ENCODE measurements at regions not wholly inside any gene's neighbourhood (a gene's known extent, or its start where the extent isn't known, plus 50 kb on each side); places are given as distances from the start of the nearest gene placed in this dataset.

- Histone ChIP-seq H3K36me3 (ENCODE audit: control insufficient read depth in 2 of 2, insufficient read depth in 2 of 2, low read length in 1 of 2) (no peaks in the 10 kb centered on the region), H3K4me2 (ENCODE audit: control insufficient read depth, insufficient read depth) (no peak overlapping the region), H3K27me3 (replicated peaks in 1 of 2; ENCODE audit: control insufficient read depth in 2 of 2, insufficient read depth in 2 of 2, low read length in 1 of 2) (no peaks in the 10 kb centered on the region), H4K20me1 (ENCODE audit: control insufficient read depth, insufficient read depth) (no peaks in the 10 kb centered on the region), H3K27ac (ENCODE audit: control insufficient read depth, insufficient read depth) (no peak overlapping the region), H3K9me3 (replicated peaks; ENCODE audit: control insufficient read depth, insufficient read depth, low read length) (peaks cover 3% of the 10 kb centered on the region; the same call in 2 of the 3 replicates), H3K4me3 (no peak overlapping the region), H3K9ac (ENCODE audit: control insufficient read depth, insufficient read depth, low read length) (no peak overlapping the region), H3K4me1 (ENCODE audit: control insufficient read depth, insufficient read depth, low read length) (peaks cover 7% of the 10 kb centered on the region; the same call in 1 of the 2 replicates), H2AFZ (ENCODE audit: control insufficient read depth, low read depth, low read length) (no peak overlapping the region), H3K79me2 (ENCODE audit: control insufficient read depth, insufficient read depth, low read length) (no peaks in the 10 kb centered on the region)
- in situ Hi-C loops (cut with MboI): no loop called here
- POLR2A ChIA-PET: no interaction called here
- RAD21 ChIA-PET (ENCODE audit: unreplicated experiment): interaction anchor here (0.6 to 1.2 kb wide), 2 partner anchors 19 to 1235 kb away, joined by 4 to 5 read pairs; no protein-coding TSS in a partner anchor
- ATAC-seq (no peak), FAIRE-seq (no peak), DNase-seq (ENCODE audit: low read depth, low spot score) (no peak)
- SMC1A ChIA-PET (ENCODE audit: uncharacterized antibody, unreplicated experiment): interaction anchor here (0.9 to 1.7 kb wide), 2 partner anchors 102 to 151 kb away, joined by 3 read pairs; no protein-coding TSS in a partner anchor
- WGBS (ENCODE audit: insufficient coverage, insufficient replicate concordance, low lambda C conversion rate, missing lambda C conversion rate): 67% methylated on average over 6 of the region's 6 CpGs
- no TSS peak for BruUV-seq (replicated peaks)
- intact Hi-C loops (cut with micrococcal nuclease; ENCODE audit: unreplicated experiment): no loop called here
- CTCF ChIA-PET: no interaction called here
- TF ChIP-seq SRF (IDR thresholded peaks at IDR 0.05; ENCODE audit: low read depth in 2 of 2, low read length in 2 of 2) (no peak), YBX1 (IDR thresholded peaks at IDR 0.05) (no peak), CREM (IDR thresholded peaks at IDR 0.05; ENCODE audit: low read depth) (no peak), CREB1 (IDR thresholded peaks at IDR 0.05; ENCODE audit: low read depth) (no peak), NR2C2 (IDR thresholded peaks at IDR 0.05; ENCODE audit: borderline replicate concordance, control insufficient read depth, insufficient read length, low read depth) (no peak), NFYB (IDR thresholded peaks at IDR 0.05; ENCODE audit: insufficient read depth, low read depth, low read length) (no peak), SIN3A (IDR thresholded peaks at IDR 0.05; ENCODE audit: low read depth, low read length) (no peak), SMAD5 (IDR thresholded peaks at IDR 0.05; ENCODE audit: low read depth) (no peak)
Measured at GRCh38 chr4:152083338-152083737, 322.5 kb upstream of the GATB start.

- Histone ChIP-seq H3K36me3 (ENCODE audit: control insufficient read depth in 2 of 2, insufficient read depth in 2 of 2, low read length in 1 of 2) (no peaks in the 10 kb centered on the region), H3K27ac (ENCODE audit: control insufficient read depth, insufficient read depth) (no peak overlapping the region), H3K4me1 (ENCODE audit: control insufficient read depth, insufficient read depth, low read length) (peaks cover 7% of the 10 kb centered on the region; the same call in 1 of the 2 replicates), H3K4me2 (ENCODE audit: control insufficient read depth, insufficient read depth) (no peak overlapping the region), H3K9me3 (replicated peaks; ENCODE audit: control insufficient read depth, insufficient read depth, low read length) (peaks cover 3% of the 10 kb centered on the region; the same call in 2 of the 3 replicates), H2AFZ (ENCODE audit: control insufficient read depth, low read depth, low read length) (no peak overlapping the region), H3K79me2 (ENCODE audit: control insufficient read depth, insufficient read depth, low read length) (no peaks in the 10 kb centered on the region), H3K4me3 (no peak overlapping the region), H3K27me3 (replicated peaks in 1 of 2; ENCODE audit: control insufficient read depth in 2 of 2, insufficient read depth in 2 of 2, low read length in 1 of 2) (no peaks in the 10 kb centered on the region), H3K9ac (ENCODE audit: control insufficient read depth, insufficient read depth, low read length) (no peak overlapping the region), H4K20me1 (ENCODE audit: control insufficient read depth, insufficient read depth) (no peaks in the 10 kb centered on the region)
- POLR2A ChIA-PET: no interaction called here
- 17% methylated on average over 5 of the region's 5 CpGs for WGBS (ENCODE audit: insufficient coverage, insufficient replicate concordance, low lambda C conversion rate, missing lambda C conversion rate)
- RAD21 ChIA-PET (ENCODE audit: unreplicated experiment): no interaction called here
- in situ Hi-C loops (cut with MboI) (no loop called here), intact Hi-C loops (cut with micrococcal nuclease; ENCODE audit: unreplicated experiment) (no loop called here)
- FAIRE-seq (no peak), DNase-seq (ENCODE audit: low read depth, low spot score) (no peak), ATAC-seq (peak; percentile 64)
- TF ChIP-seq MXI1 (IDR thresholded peaks at IDR 0.05; ENCODE audit: low read depth, low read length) (no peak), SMAD1 (IDR thresholded peaks at IDR 0.05; ENCODE audit: low read depth, partially characterized antibody) (no peak), SUZ12 (IDR thresholded peaks at IDR 0.05; ENCODE audit: unreplicated experiment) (no peak), SIX5 (IDR thresholded peaks at IDR 0.05; ENCODE audit: low read depth, low read length, severe bottlenecking) (no peak), RCOR1 (conservative IDR thresholded peaks at IDR 0.05; ENCODE audit: low read depth, low read length) (no peak), HDAC6 (IDR thresholded peaks at IDR 0.05; ENCODE audit: unreplicated experiment) (no peak), CBX5 (IDR thresholded peaks at IDR 0.05; ENCODE audit: low read depth) (no peak), POLR2AphosphoS2 (IDR thresholded peaks at IDR 0.05; ENCODE audit: low read depth, low read length) (no peak), CBFB (IDR thresholded peaks at IDR 0.05; ENCODE audit: low read depth) (no peak), KAT2A (conservative IDR thresholded peaks at IDR 0.05; ENCODE audit: control insufficient read depth, low read depth, low read length) (no peak), NR2C2 (IDR thresholded peaks at IDR 0.05; ENCODE audit: borderline replicate concordance, control insufficient read depth, insufficient read length, low read depth) (no peak), RUNX3 (IDR thresholded peaks at IDR 0.05; ENCODE audit: low read length) (no peak)
- SMC1A ChIA-PET (ENCODE audit: uncharacterized antibody, unreplicated experiment): no interaction called here
- no TSS peak for BruUV-seq (replicated peaks)
- CTCF ChIA-PET: interaction anchor here (0.6 kb wide), 1 partner anchor 268 kb away, joined by 3 read pairs; no protein-coding TSS in a partner anchor
Measured at GRCh38 chr4:152081024-152081423, 320.2 kb upstream of the GATB start.

Data from GM12878 (cell line).